ENCODE measurements at regions not wholly inside any gene's neighbourhood (a gene's known extent, or its start where the extent isn't known, plus 50 kb on each side); places are given as distances from the start of the nearest gene placed in this dataset.

- ATAC-seq (no peak), DNase-seq (no peak)
- Histone ChIP-seq H3K27ac (no peak overlapping the region), H3K36me3 (no peaks in the 10 kb centered on the region), H3K27me3 (peaks cover 0 to 14% (median 0%) of the 10 kb centered on the region in 9 donors), H3K4me1 (peaks cover 0 to 9% (median 0%) of the 10 kb centered on the region in 12 donors), H3K4me3 (no peak overlapping the region), H3K9me3 (no peaks in the 10 kb centered on the region)
- no peak for TF ChIP-seq CTCF (IDR thresholded peaks at IDR 0.05)
- TF ChIP-seq POLR2A (IDR thresholded peaks at IDR 0.05) = no peak
- intact Hi-C loops (cut with DNase I) = loop anchor here in 3 of 10 donors (10.0 kb wide), 2 partner anchors 435 to 695 kb away; no protein-coding TSS in a partner anchor
- 81 to 91% (median 88%) methylated on average over 2 of the region's 2 CpGs for WGBS, 4 donors
Observed at GRCh38 chr5:77569409-77569808, 69.1 kb downstream of the OTP start.

GRCh38 chr5:77568555-77568954 is 70.0 kb downstream of the OTP start:
- Histone ChIP-seq H3K36me3 (no peaks in the 10 kb centered on the region), H3K27me3 (peaks cover 0 to 17% (median 0%) of the 10 kb centered on the region in 9 donors), H3K4me3 (no peak overlapping the region), H3K9me3 (no peaks in the 10 kb centered on the region), H3K4me1 (peaks cover 0 to 9% (median 0%) of the 10 kb centered on the region in 12 donors), H3K27ac (no peak overlapping the region)
- intact Hi-C loops (cut with DNase I) = loop anchor here in 3 of 10 donors (10.0 kb wide), 2 partner anchors 436 to 696 kb away; no protein-coding TSS in a partner anchor
- DNase-seq (no peak), ATAC-seq (no peak)
- WGBS, 4 donors = 59 to 77% (median 61%) methylated on average over 3 of the region's 3 CpGs
- TF ChIP-seq POLR2A (IDR thresholded peaks at IDR 0.05) (no peak), CTCF (IDR thresholded peaks at IDR 0.05) (no peak)

GRCh38 chr5:77568082-77568481 is 70.4 kb downstream of the OTP start:
- no peaks in the 10 kb centered on the region for H3K9me3 ChIP-seq
- intact Hi-C loops (cut with DNase I) = loop anchor here in 3 of 10 donors (10.0 kb wide), 2 partner anchors 437 to 697 kb away; no protein-coding TSS in a partner anchor
- TF ChIP-seq POLR2A (IDR thresholded peaks at IDR 0.05) = no peak
- TF ChIP-seq CTCF (IDR thresholded peaks at IDR 0.05) = no peak
- H3K4me1 ChIP-seq = peaks cover 0 to 9% (median 0%) of the 10 kb centered on the region in 12 donors
- DNase-seq = no peak
- WGBS, 4 donors = 24 to 37% (median 35%) methylated on average over 2 of the region's 2 CpGs
- H3K27me3 ChIP-seq = peaks cover 0 to 21% (median 0%) of the 10 kb centered on the region in 9 donors
- no peak overlapping the region for H3K4me3 ChIP-seq
- no peaks in the 10 kb centered on the region for H3K36me3 ChIP-seq
- no peak overlapping the region for H3K27ac ChIP-seq
- peak; percentile 42 to 62 (median 60) for ATAC-seq

GRCh38 chr5:77563475-77563874 is 71.4 kb upstream of the WDR41 start:
- Histone ChIP-seq H3K4me1 (peaks cover 0 to 11% (median 0%) of the 10 kb centered on the region in 12 donors), H3K4me3 (no peak overlapping the region), H3K27ac (no peak overlapping the region), H3K27me3 (peaks cover 0 to 21% (median 0%) of the 10 kb centered on the region in 9 donors), H3K36me3 (no peaks in the 10 kb centered on the region), H3K9me3 (no peaks in the 10 kb centered on the region)
- no peak for ATAC-seq
- intact Hi-C loops (cut with DNase I) = loop anchor here in 6 of 10 donors (5.0 to 10.0 kb wide), 5 partner anchors 441 to 704 kb away; no protein-coding TSS in a partner anchor
- WGBS, 4 donors = 45 to 55% (median 50%) methylated on average over 3 of the region's 3 CpGs
- TF ChIP-seq POLR2A (IDR thresholded peaks at IDR 0.05) (no peak), CTCF (IDR thresholded peaks at IDR 0.05) (no peak)
- DNase-seq = no peak

Data from heart left ventricle (tissue), 16 donors.